Middle frontal gyrus (tissue), 1 donor: ENCODE measurements at regions not wholly inside any gene's neighbourhood (a gene's known extent, or its start where the extent isn't known, plus 50 kb on each side); places are given as distances from the start of the nearest gene placed in this dataset.
A peak's percentile ranks its signal among the peaks of the same experiment; 100 is the strongest.
"Not testable (repeated sequence)": the region's sequence is repeated elsewhere in the genome, so short reads cannot be mapped to it uniquely, and the experiment has no call there.

Source experiments
- DNase-seq: peaks from one replicate; pipeline ENCODE4 v3.0.0-alpha.2; 2015; ENCODE audit warnings: low spot score; ENCODE audit errors: extremely low spot score

DNA sequence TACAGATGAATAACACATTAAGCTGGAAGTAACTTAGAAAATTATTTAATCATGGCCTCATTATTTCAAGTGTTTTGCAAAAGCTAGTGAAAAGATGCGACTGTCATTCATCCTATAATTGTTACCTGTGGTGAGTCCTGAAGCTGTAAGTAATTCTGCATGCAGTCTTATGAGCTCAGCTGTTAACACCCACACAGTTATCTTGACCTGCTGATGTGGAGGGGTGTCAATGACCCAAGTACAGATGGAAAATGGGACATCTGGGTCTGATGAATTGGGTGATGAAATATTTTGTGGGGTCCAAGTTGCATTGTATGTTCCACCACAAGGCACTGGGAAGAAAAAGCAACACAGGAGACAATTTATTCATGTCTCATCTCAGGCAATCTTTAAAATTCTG, 68.9 kb downstream of the OR13A1 start:
- DNase-seq: no peak

DNA sequence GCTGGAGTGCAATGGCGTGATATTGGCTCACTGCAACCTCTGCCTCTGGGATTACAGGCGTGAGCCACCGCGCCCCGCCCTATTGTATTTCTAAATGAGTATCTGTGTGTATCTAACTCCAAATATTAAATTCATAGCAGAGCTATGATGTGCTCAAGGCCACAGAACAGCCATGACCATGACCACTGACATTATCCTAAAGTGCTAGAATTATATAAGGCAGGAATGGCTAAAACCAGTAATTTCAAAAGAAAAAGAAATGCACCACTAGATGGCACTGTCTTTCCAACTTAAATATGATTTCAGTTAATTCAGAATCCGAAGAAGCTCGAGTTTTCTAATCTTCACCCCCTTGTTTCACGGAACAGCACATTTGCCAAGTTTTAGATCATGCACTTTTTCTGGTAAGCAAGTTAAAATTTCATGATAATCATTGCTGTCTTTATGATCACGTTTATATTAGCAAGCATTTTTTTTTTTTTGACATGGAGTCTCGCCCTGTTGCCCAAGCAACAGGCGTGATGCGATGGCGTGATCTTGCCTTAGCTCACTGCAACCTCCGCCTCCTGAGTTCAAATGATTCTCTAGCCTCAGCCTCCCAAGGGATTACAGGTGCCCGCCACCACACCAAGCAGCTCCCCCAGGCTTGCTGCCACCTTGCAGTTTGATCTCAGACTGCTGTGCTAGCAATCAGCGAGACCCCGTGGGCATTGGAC, 65.3 kb downstream of the OR13A1 start:
- peak; percentile 79 for DNase-seq

DNA sequence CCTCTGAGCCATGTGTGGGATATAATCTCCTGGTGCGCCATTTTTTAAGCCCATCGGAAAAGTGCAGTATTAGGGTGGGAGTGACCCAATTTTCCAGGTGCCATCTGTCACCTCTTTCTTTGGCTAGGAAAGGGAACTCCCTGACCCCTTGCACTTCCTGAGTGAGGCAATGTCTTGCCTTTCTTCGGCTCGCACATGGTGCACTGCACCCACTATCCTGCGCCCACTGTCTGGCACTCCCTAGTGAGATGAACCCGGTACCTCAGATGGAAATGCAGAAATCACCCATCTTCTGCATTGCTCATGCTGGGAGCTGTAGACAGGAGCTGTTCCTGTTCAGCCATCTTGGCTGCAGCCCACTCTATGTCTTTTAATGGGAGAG, 64.7 kb downstream of the OR13A1 start:
- DNase-seq: not testable (repeated sequence)
